Mesodermal cell (in vitro differentiated cells): ENCODE measurements at regions not wholly inside any gene's neighbourhood (a gene's known extent, or its start where the extent isn't known, plus 50 kb on each side); places are given as distances from the start of the nearest gene placed in this dataset.

ENCODE experiments used
- H3K27ac ChIP-seq: 2 replicates; pipeline ENCODE4 v1.7.0; 2013; ENCODE audit warnings: mild to moderate bottlenecking, low read depth, low read length, moderate library complexity; ENCODE audit not compliant: severe bottlenecking
- H3K36me3 ChIP-seq: 2 replicates; pipeline ENCODE4 v1.7.1; 2013; ENCODE audit warnings: mild to moderate bottlenecking, low read length, moderate library complexity; ENCODE audit not compliant: control insufficient read depth, insufficient read depth
- H3K4me1 ChIP-seq: one replicate; pipeline ENCODE4 v1.7.1; 2013; ENCODE audit warnings: mild to moderate bottlenecking, low read length; ENCODE audit not compliant: insufficient read depth, control insufficient read depth, poor library complexity, severe bottlenecking
- H3K4me3 ChIP-seq: 2 replicates; pipeline ENCODE4 v1.7.0; 2013; ENCODE audit warnings: low read length, control low read depth, mild to moderate bottlenecking; ENCODE audit not compliant: insufficient read depth, poor library complexity, severe bottlenecking; ENCODE audit errors: extremely low read depth
- H3K9me3 ChIP-seq: 2 replicates; pipeline ENCODE4 v1.7.1; 2013; ENCODE audit warnings: mild to moderate bottlenecking, low read length, moderate library complexity; ENCODE audit not compliant: control insufficient read depth
- WGBS, 2 experiments: methylation state at CpG; one replicate each; pipeline ENCODE4 v1.1.5; 2013; ENCODE audit warnings: missing lambda C conversion rate in 2 of 2; ENCODE audit not compliant: insufficient coverage in 2 of 2; 5-methylcytosine and 5-hydroxymethylcytosine counted together

GRCh38 chr15:97099040-97099439 is 768.5 kb downstream of the NR2F2 start:
- Histone ChIP-seq H3K27ac (no peak overlapping the region), H3K36me3 (no peaks in the 10 kb centered on the region), H3K4me1 (no peaks in the 10 kb centered on the region), H3K9me3 (no peaks in the 10 kb centered on the region), H3K4me3 (no peak overlapping the region)
- WGBS, 2 experiments = no CpG with 5 or more reads among the region's 1 CpG

DNA sequence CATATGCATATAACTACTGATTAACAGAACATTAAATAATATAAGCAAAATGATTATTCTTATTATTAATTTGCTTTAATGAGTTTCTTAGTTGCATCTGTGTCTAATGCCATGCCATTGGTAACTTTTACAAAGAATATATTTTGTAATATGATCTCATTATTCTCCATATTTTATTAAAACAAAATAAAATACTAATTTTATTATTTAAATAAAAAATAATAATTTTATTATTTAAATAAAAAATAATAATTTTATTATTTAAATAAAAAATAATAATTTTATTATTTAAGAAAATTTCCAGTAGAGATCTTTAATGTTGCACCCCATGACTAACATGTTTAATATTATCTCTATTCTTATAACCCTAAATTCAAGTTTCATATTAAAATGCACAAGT is 771.1 kb downstream of the NR2F2 start:
- Histone ChIP-seq H3K27ac (no peak overlapping the region), H3K9me3 (no peaks in the 10 kb centered on the region), H3K4me3 (no peak overlapping the region), H3K4me1 (no peaks in the 10 kb centered on the region), H3K36me3 (no peaks in the 10 kb centered on the region)

DNA sequence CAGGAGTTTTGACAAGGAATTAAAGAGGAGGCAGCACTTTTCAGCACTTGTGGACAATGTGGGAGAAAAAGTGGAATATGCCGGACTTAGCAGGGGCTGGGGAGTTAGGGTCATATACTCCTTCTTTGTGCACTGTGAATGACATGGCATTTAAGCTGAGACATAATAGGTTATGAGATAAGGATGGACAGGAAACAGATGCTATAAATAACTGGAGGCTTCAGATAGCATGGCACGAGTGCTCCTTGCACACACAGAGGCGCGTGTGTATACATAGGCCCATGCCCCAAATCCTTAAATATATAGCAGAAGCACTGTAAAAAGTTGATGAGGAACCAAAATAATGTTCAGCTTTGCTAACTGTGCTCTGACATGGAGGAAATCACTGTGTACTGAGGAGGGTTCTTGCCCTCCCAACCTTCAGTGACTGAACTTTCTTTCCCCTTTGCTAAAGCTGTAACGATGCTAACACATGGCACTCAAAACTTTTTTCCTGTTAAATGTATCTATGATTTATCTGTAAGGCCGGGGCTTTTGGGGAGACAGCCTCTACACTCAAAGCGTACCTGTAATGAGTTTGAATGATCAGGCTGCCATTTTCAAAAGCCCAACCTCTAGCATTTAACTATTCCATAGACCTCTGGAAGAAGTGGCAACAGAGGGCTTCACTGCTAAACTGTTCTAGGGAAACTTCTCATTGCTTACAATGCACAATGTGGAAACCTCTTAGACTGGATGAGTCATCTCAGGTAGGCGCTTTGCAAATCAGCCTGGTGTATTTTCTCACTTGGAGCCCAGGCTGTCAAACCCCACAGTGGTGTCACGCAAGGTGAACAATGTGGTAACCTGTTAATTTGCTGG is 784.6 kb downstream of the NR2F2 start:
- no peaks in the 10 kb centered on the region for H3K9me3 ChIP-seq
- H3K4me3 ChIP-seq = no peak overlapping the region
- no peaks in the 10 kb centered on the region for H3K4me1 ChIP-seq
- H3K36me3 ChIP-seq = no peaks in the 10 kb centered on the region
- H3K27ac ChIP-seq = no peak overlapping the region
- WGBS, 2 experiments = 86 to 100% methylated on average over 3 to 6 of the region's 9 CpGs

- H3K36me3 ChIP-seq = no peaks in the 10 kb centered on the region
- WGBS, 2 experiments = 88 to 100% methylated on average over 1 to 3 of the region's 3 CpGs
- H3K4me1 ChIP-seq = no peaks in the 10 kb centered on the region
- H3K4me3 ChIP-seq = no peak overlapping the region
- H3K9me3 ChIP-seq = no peaks in the 10 kb centered on the region
- no peak overlapping the region for H3K27ac ChIP-seq
Measured at GRCh38 chr15:97115761-97116070, 785.2 kb downstream of the NR2F2 start.

GRCh38 chr15:97124790-97125189 is 794.3 kb downstream of the NR2F2 start:
- Histone ChIP-seq H3K27ac (no peak overlapping the region), H3K36me3 (no peaks in the 10 kb centered on the region), H3K4me3 (no peak overlapping the region), H3K4me1 (no peaks in the 10 kb centered on the region), H3K9me3 (no peaks in the 10 kb centered on the region)
- no CpG with 5 or more reads among the region's 4 CpGs for WGBS, 2 experiments

DNA sequence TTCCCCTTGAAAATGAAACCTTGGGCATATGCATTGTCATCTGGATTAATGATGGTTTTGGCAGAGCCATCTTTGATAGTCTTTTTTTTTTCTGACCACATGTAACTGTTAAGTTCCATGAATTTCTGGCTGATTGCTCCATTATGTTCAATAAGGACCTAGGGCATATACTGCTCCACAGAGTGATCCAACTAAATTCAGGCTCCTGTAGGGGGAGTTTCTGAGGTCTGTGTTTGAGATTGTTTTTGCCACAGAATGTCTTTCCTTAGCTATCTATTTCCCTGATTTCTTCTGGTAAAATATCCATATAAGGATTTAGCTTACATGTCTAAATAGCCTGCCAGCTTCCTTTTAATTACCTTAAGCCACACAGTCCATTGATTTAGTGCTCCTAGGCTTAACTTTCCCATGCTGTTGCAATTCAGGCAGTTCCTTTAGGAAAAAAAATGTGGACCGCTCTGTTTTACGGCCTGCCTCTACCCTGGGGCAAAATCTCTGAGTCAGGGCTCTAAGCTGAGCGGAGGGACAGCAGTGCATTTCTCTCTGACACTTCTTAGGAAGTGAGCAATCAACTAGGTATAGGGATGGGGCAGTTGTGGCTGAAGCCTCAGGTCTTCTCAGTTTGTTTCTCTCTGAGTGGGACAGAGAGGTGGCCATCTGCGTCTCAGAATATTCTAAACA is 796.2 kb downstream of the NR2F2 start:
- Histone ChIP-seq H3K4me1 (no peaks in the 10 kb centered on the region), H3K27ac (peak overlapping the region; percentile 38), H3K4me3 (no peak overlapping the region), H3K36me3 (no peaks in the 10 kb centered on the region), H3K9me3 (no peaks in the 10 kb centered on the region)
- WGBS, 2 experiments = 55 to 67% methylated on average over 3 to 4 of the region's 4 CpGs

- WGBS, 2 experiments = 30 to 38% methylated on average over 2 to 3 of the region's 4 CpGs
- H3K9me3 ChIP-seq = no peaks in the 10 kb centered on the region
- no peak overlapping the region for H3K27ac ChIP-seq
- H3K36me3 ChIP-seq = no peaks in the 10 kb centered on the region
- H3K4me3 ChIP-seq = no peak overlapping the region
- no peaks in the 10 kb centered on the region for H3K4me1 ChIP-seq
Measured at GRCh38 chr15:97129674-97130073, 799.2 kb downstream of the NR2F2 start.

GRCh38 chr15:97140216-97140615 is 809.7 kb downstream of the NR2F2 start:
- H3K27ac ChIP-seq = no peak overlapping the region
- no peaks in the 10 kb centered on the region for H3K4me1 ChIP-seq
- no peaks in the 10 kb centered on the region for H3K36me3 ChIP-seq
- no peaks in the 10 kb centered on the region for H3K9me3 ChIP-seq
- 86 to 100% methylated on average over 2 to 3 of the region's 4 CpGs for WGBS, 2 experiments
- no peak overlapping the region for H3K4me3 ChIP-seq

DNA sequence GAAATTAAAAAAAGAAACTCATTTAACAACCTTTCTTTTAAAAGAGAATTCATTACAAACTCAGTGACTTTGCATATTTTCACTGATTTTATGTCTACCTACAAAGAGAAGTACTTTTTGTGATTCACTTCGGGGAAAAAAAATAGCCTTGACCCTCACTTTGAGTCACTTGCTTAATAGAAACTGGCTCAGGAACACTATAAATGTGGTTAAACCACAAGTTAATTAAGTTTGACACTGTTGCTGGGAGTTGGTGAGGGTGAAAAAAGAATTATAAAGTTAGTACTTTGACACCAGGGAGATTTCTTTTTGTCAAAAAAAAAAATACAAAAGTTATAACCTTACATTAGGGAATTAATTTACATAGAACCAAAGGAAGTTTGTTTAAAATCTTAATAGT is 810.9 kb downstream of the NR2F2 start:
- WGBS, 2 experiments = no CpG with 5 or more reads among the region's 1 CpG
- H3K36me3 ChIP-seq = no peaks in the 10 kb centered on the region
- H3K9me3 ChIP-seq = no peaks in the 10 kb centered on the region
- no peak overlapping the region for H3K4me3 ChIP-seq
- no peaks in the 10 kb centered on the region for H3K4me1 ChIP-seq
- H3K27ac ChIP-seq = no peak overlapping the region

DNA sequence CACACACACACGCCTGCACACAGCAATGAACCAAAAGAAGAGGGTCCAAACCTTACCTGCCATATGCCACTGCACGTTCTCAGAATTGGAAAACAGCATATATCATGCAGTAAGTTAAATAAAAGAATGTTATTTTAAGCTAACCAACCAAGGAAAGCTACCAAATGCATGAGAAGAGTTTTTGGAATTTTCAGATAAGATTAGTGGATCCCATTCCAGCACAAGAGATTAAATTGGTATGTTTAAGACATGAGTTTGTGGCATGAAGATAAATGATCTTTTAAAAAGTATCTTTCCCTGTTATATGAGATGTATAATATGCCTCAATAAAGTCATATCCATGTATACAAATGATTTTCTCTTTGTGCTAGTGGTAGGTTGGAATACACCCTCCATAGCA is 811.4 kb downstream of the NR2F2 start:
- Histone ChIP-seq H3K36me3 (no peaks in the 10 kb centered on the region), H3K4me1 (no peaks in the 10 kb centered on the region), H3K9me3 (no peaks in the 10 kb centered on the region), H3K4me3 (no peak overlapping the region), H3K27ac (no peak overlapping the region)
- WGBS, 2 experiments = no CpG with 5 or more reads among the region's 2 CpGs
